Activated naive CD4-positive, alpha-beta T cell treated with anti-CD3 and anti-CD28 coated beads, Interleukin-2, amount 50 U/mL, for 24 hours (primary cell): ENCODE measurements at regions not wholly inside any gene's neighbourhood (a gene's known extent, or its start where the extent isn't known, plus 50 kb on each side); places are given as distances from the start of the nearest gene placed in this dataset.

Experiments used
- H3K27ac Mint-ChIP-seq: one replicate; pipeline ENCODE4 v1.8.0; 2021; ENCODE audit warnings: mild to moderate bottlenecking, mixed read lengths
- H3K27me3 Mint-ChIP-seq: one replicate; pipeline ENCODE4 v1.8.0; 2021; ENCODE audit warnings: mixed read lengths
- H3K36me3 Mint-ChIP-seq: one replicate; pipeline ENCODE4 v1.8.0; 2021; ENCODE audit warnings: mixed read lengths
- H3K4me1 Mint-ChIP-seq: one replicate; pipeline ENCODE4 v1.8.0; 2021; ENCODE audit warnings: mixed read lengths
- H3K4me3 Mint-ChIP-seq: one replicate; pipeline ENCODE4 v1.8.0; 2021; ENCODE audit warnings: mild to moderate bottlenecking, mixed read lengths
- H3K9me3 Mint-ChIP-seq: one replicate; pipeline ENCODE4 v1.8.0; 2021; ENCODE audit warnings: mixed read lengths

GRCh38 chr14:87084908-87085307 lies 908.1 kb downstream of the GALC start:
- Mint-ChIP-seq H3K36me3 (no peaks in the 10 kb centered on the region), H3K27ac (no peak overlapping the region), H3K4me1 (no peaks in the 10 kb centered on the region), H3K4me3 (no peak overlapping the region), H3K27me3 (no peaks in the 10 kb centered on the region), H3K9me3 (peaks cover 19% of the 10 kb centered on the region)

- Mint-ChIP-seq H3K27ac (no peak overlapping the region), H3K9me3 (peaks cover 27% of the 10 kb centered on the region), H3K36me3 (no peaks in the 10 kb centered on the region), H3K4me3 (no peak overlapping the region), H3K27me3 (no peaks in the 10 kb centered on the region), H3K4me1 (no peaks in the 10 kb centered on the region)
These were observed 910.1 kb downstream of the GALC start for GRCh38 chr14:87082917-87083316.

- H3K4me3 Mint-ChIP-seq = no peak overlapping the region
- H3K9me3 Mint-ChIP-seq = peaks cover 23% of the 10 kb centered on the region
- H3K36me3 Mint-ChIP-seq = no peaks in the 10 kb centered on the region
- H3K27me3 Mint-ChIP-seq = no peaks in the 10 kb centered on the region
- H3K27ac Mint-ChIP-seq = no peak overlapping the region
- no peaks in the 10 kb centered on the region for H3K4me1 Mint-ChIP-seq
These were observed 912.0 kb downstream of the GALC start for GRCh38 chr14:87081004-87081403.

- H3K4me1 Mint-ChIP-seq = no peaks in the 10 kb centered on the region
- no peak overlapping the region for H3K4me3 Mint-ChIP-seq
- peaks cover 23% of the 10 kb centered on the region for H3K9me3 Mint-ChIP-seq
- no peaks in the 10 kb centered on the region for H3K27me3 Mint-ChIP-seq
- H3K36me3 Mint-ChIP-seq = no peaks in the 10 kb centered on the region
- H3K27ac Mint-ChIP-seq = no peak overlapping the region
These were observed 912.8 kb downstream of the GALC start for GRCh38 chr14:87080146-87080545.

GRCh38 chr14:87079416-87079815 lies 913.6 kb downstream of the GALC start:
- H3K27me3 Mint-ChIP-seq = no peaks in the 10 kb centered on the region
- peaks cover 23% of the 10 kb centered on the region for H3K9me3 Mint-ChIP-seq
- H3K4me1 Mint-ChIP-seq = no peaks in the 10 kb centered on the region
- no peaks in the 10 kb centered on the region for H3K36me3 Mint-ChIP-seq
- H3K4me3 Mint-ChIP-seq = no peak overlapping the region
- no peak overlapping the region for H3K27ac Mint-ChIP-seq

GRCh38 chr14:87076922-87077321 lies 916.1 kb downstream of the GALC start:
- H3K27ac Mint-ChIP-seq = no peak overlapping the region
- peaks cover 8% of the 10 kb centered on the region for H3K9me3 Mint-ChIP-seq
- no peak overlapping the region for H3K4me3 Mint-ChIP-seq
- no peaks in the 10 kb centered on the region for H3K36me3 Mint-ChIP-seq
- H3K27me3 Mint-ChIP-seq = no peaks in the 10 kb centered on the region
- H3K4me1 Mint-ChIP-seq = no peaks in the 10 kb centered on the region

- Mint-ChIP-seq H3K4me1 (no peaks in the 10 kb centered on the region), H3K27ac (no peak overlapping the region), H3K9me3 (peaks cover 8% of the 10 kb centered on the region), H3K36me3 (no peaks in the 10 kb centered on the region), H3K27me3 (no peaks in the 10 kb centered on the region), H3K4me3 (no peak overlapping the region)
These were observed 916.8 kb downstream of the GALC start for GRCh38 chr14:87076146-87076545.

- H3K36me3 Mint-ChIP-seq = no peaks in the 10 kb centered on the region
- H3K27ac Mint-ChIP-seq = no peak overlapping the region
- no peak overlapping the region for H3K4me3 Mint-ChIP-seq
- peaks cover 8% of the 10 kb centered on the region for H3K9me3 Mint-ChIP-seq
- peaks cover 2% of the 10 kb centered on the region for H3K27me3 Mint-ChIP-seq
- no peaks in the 10 kb centered on the region for H3K4me1 Mint-ChIP-seq
These were observed 919.0 kb downstream of the GALC start for GRCh38 chr14:87073880-87074570.

- H3K27ac Mint-ChIP-seq = no peak overlapping the region
- H3K4me1 Mint-ChIP-seq = no peaks in the 10 kb centered on the region
- H3K4me3 Mint-ChIP-seq = no peak overlapping the region
- peaks cover 2% of the 10 kb centered on the region for H3K27me3 Mint-ChIP-seq
- H3K9me3 Mint-ChIP-seq = no peaks in the 10 kb centered on the region
- no peaks in the 10 kb centered on the region for H3K36me3 Mint-ChIP-seq
These were observed 925.4 kb downstream of the GALC start for GRCh38 chr14:87067591-87067990.

GRCh38 chr14:87067061-87067460 lies 925.9 kb downstream of the GALC start:
- no peaks in the 10 kb centered on the region for H3K4me1 Mint-ChIP-seq
- no peaks in the 10 kb centered on the region for H3K9me3 Mint-ChIP-seq
- peaks cover 2% of the 10 kb centered on the region for H3K27me3 Mint-ChIP-seq
- H3K36me3 Mint-ChIP-seq = no peaks in the 10 kb centered on the region
- no peak overlapping the region for H3K27ac Mint-ChIP-seq
- no peak overlapping the region for H3K4me3 Mint-ChIP-seq

GRCh38 chr14:87066221-87066817 lies 926.7 kb downstream of the GALC start:
- Mint-ChIP-seq H3K4me3 (no peak overlapping the region), H3K9me3 (peaks cover 2% of the 10 kb centered on the region), H3K36me3 (no peaks in the 10 kb centered on the region), H3K4me1 (no peaks in the 10 kb centered on the region), H3K27ac (no peak overlapping the region), H3K27me3 (peaks cover 2% of the 10 kb centered on the region)

- H3K36me3 Mint-ChIP-seq = no peaks in the 10 kb centered on the region
- H3K4me3 Mint-ChIP-seq = no peak overlapping the region
- peaks cover 4% of the 10 kb centered on the region for H3K9me3 Mint-ChIP-seq
- no peaks in the 10 kb centered on the region for H3K4me1 Mint-ChIP-seq
- peaks cover 2% of the 10 kb centered on the region for H3K27me3 Mint-ChIP-seq
- no peak overlapping the region for H3K27ac Mint-ChIP-seq
These were observed 927.6 kb downstream of the GALC start for GRCh38 chr14:87065366-87065765.

GRCh38 chr14:87063181-87063580 lies 929.8 kb downstream of the GALC start:
- H3K36me3 Mint-ChIP-seq = no peaks in the 10 kb centered on the region
- H3K4me1 Mint-ChIP-seq = no peaks in the 10 kb centered on the region
- H3K4me3 Mint-ChIP-seq = no peak overlapping the region

GRCh38 chr14:87060405-87060804 lies 932.6 kb downstream of the GALC start:
- H3K27ac Mint-ChIP-seq = no peak overlapping the region
- H3K4me1 Mint-ChIP-seq = no peaks in the 10 kb centered on the region
- no peaks in the 10 kb centered on the region for H3K36me3 Mint-ChIP-seq
- peaks cover 4% of the 10 kb centered on the region for H3K9me3 Mint-ChIP-seq
- no peak overlapping the region for H3K4me3 Mint-ChIP-seq
- no peaks in the 10 kb centered on the region for H3K27me3 Mint-ChIP-seq

More at GRCh38 chr14:87063181-87063580, 929.8 kb downstream of the GALC start:
- peaks cover 4% of the 10 kb centered on the region for H3K9me3 Mint-ChIP-seq
- H3K27ac Mint-ChIP-seq = no peak overlapping the region
- H3K27me3 Mint-ChIP-seq = no peaks in the 10 kb centered on the region

- Mint-ChIP-seq H3K4me3 (no peak overlapping the region), H3K27me3 (no peaks in the 10 kb centered on the region), H3K27ac (no peak overlapping the region), H3K36me3 (no peaks in the 10 kb centered on the region), H3K4me1 (no peaks in the 10 kb centered on the region), H3K9me3 (peaks cover 8% of the 10 kb centered on the region)
These were observed 933.7 kb downstream of the GALC start for GRCh38 chr14:87059060-87059839.

- H3K9me3 Mint-ChIP-seq = peaks cover 5% of the 10 kb centered on the region
- no peaks in the 10 kb centered on the region for H3K27me3 Mint-ChIP-seq
- no peaks in the 10 kb centered on the region for H3K4me1 Mint-ChIP-seq
- H3K27ac Mint-ChIP-seq = no peak overlapping the region
- H3K36me3 Mint-ChIP-seq = no peaks in the 10 kb centered on the region
- H3K4me3 Mint-ChIP-seq = no peak overlapping the region
These were observed 938.0 kb downstream of the GALC start for GRCh38 chr14:87055007-87055406.
